ENCODE measurements at regions not wholly inside any gene's neighbourhood (a gene's known extent, or its start where the extent isn't known, plus 50 kb on each side); places are given as distances from the start of the nearest gene placed in this dataset.

DNA sequence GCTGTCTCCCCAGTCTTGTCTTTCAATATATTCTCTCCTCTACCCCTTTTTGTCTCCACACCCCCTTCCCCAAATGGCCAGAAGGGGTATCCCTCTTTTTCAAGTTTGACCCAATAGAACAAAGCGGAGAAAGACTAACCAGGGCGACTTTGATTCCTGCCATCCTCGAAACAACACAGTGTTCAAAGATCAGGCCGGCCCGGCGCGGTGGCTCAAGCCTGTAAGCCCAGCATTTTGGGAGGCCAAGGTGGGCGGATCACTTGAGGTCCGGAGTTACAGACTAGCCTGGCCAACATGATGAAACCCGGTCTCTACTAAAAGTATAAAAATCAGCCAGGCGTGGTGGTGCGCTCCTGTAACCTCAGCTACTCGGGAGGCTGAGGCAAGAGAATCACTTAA lies 77.0 kb upstream of the IFNAR2 start:
- no peak for DNase-seq
- intact Hi-C loops (cut with DNase I), result no loop called here

DNA sequence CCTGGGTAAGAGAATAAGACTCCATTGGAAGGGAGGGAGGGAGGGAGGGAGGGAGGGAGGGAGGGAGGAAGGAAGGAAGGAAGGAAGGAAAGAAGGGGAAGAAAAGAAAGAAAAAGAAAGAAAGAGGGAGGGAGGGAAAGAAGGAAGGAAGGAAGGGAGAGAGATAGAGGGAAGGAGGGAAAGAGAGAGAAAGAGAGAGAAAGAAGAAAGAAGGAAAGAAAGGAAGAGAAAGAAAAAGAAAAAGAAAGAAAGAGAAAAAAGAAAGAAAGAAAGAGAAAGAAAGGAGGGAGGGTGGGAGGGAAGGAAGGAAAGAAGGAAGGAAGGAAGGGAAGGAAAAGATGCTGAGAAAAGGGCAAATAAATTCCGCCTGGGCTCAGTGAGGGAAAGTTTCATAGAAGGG lies 74.7 kb upstream of the IFNAR2 start:
- intact Hi-C loops (cut with DNase I), result no loop called here

DNA sequence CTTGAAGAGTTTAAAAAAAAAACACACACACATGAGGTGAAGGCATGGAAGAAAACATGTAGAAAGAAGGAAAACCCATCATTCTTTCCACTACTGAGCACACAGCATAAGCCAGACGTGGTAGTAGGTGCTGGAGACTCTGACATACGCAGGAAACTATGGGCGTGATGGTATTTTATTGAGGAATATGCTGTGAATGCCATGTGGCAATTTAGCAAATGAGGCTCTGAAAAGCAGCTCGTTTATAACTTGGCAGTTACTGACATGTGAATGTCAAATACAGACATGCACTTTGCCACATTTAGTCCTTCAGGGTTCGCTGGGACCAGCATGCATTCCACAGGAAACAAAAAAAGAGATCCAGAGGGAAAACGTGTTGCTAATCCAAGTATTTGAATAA lies 74.3 kb upstream of the IFNAR2 start:
- DNase-seq, result no peak
- intact Hi-C loops (cut with DNase I), result no loop called here

More for the DNA sequence above, 74.7 kb upstream of the IFNAR2 start:
- DNase-seq, result no peak

GRCh38 chr21:33157303-33157702 lies 72.4 kb upstream of the IFNAR2 start:
- DNase-seq, result no peak
- intact Hi-C loops (cut with DNase I), result no loop called here

GRCh38 chr21:33158654-33159053 lies 71.1 kb upstream of the IFNAR2 start:
- intact Hi-C loops (cut with DNase I), result no loop called here
- DNase-seq, result no peak

- intact Hi-C loops (cut with DNase I), result no loop called here
These were observed 67.2 kb upstream of the IFNAR2 start for GRCh38 chr21:33162436-33162951.

GRCh38 chr21:33168886-33169285 lies 60.9 kb upstream of the IFNAR2 start:
- intact Hi-C loops (cut with DNase I), result no loop called here
- no peak for DNase-seq

More at GRCh38 chr21:33162436-33162951, 67.2 kb upstream of the IFNAR2 start:
- DNase-seq, result no peak

GRCh38 chr21:33169359-33169758 lies 60.4 kb upstream of the IFNAR2 start:
- DNase-seq, result no peak
- intact Hi-C loops (cut with DNase I), result no loop called here

GRCh38 chr21:33171616-33172169 lies 58.0 kb upstream of the IFNAR2 start:
- intact Hi-C loops (cut with DNase I), result no loop called here
- DNase-seq, result no peak

DNA sequence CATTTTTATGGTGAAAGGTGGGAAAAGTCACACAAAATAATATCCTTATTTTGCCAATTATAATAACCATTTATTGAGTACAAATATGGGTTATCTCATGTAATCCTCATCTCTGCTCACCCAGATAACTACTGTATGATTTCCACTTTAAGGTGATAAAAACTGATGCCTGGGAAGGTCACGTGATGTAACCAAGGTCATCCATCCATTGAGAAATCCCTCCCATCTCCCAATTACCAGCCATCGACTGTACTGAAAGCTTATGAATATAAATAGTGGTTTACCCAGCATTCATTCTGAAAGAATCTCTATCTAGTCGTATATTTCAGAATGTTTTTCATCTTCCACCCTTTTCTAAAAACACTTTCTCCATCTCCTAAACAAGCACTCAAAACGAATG lies 55.0 kb upstream of the IFNAR2 start:
- DNase-seq, result no peak
- intact Hi-C loops (cut with DNase I), result no loop called here
